Fibroblast of villous mesenchyme (primary cell): ENCODE measurements at regions not wholly inside any gene's neighbourhood (a gene's known extent, or its start where the extent isn't known, plus 50 kb on each side); places are given as distances from the start of the nearest gene placed in this dataset.

Source experiments
- DNase-seq: peaks from one replicate; pipeline ENCODE4 v3.0.0-alpha.2; 2010; ENCODE audit warnings: low read depth
- H3K4me3 ChIP-seq: 2 replicates; pipeline ENCODE4 v1.5.1; 2011; ENCODE audit warnings: low read depth, mild to moderate bottlenecking, low read length
- CTCF ChIP-seq: IDR thresholded peaks from 2 replicates; pipeline ENCODE4 v1.5.1; 2012; ENCODE audit warnings: low read depth, mild to moderate bottlenecking, low read length; ENCODE audit not compliant: insufficient read depth

- peak; percentile 75 for DNase-seq
- no peak for TF ChIP-seq CTCF
Observed at GRCh38 chr9:108162664-108163063, 673.1 kb upstream of the KLF4 start.

GRCh38 chr9:108161503-108161902, 671.9 kb upstream of the KLF4 start:
- H3K4me3 ChIP-seq = no peak overlapping the region
- no peak for TF ChIP-seq CTCF
- DNase-seq = no peak

More at GRCh38 chr9:108162664-108163063, 673.1 kb upstream of the KLF4 start:
- H3K4me3 ChIP-seq = no peak overlapping the region

- no peak for DNase-seq
- no peak overlapping the region for H3K4me3 ChIP-seq
- TF ChIP-seq CTCF = no peak
Observed at GRCh38 chr9:108160706-108161355, 671.3 kb upstream of the KLF4 start.

GRCh38 chr9:108160039-108160438, 670.5 kb upstream of the KLF4 start:
- no peak for TF ChIP-seq CTCF
- DNase-seq = no peak
- no peak overlapping the region for H3K4me3 ChIP-seq

GRCh38 chr9:108158236-108158995, 668.8 kb upstream of the KLF4 start:
- peak; percentile 55 for DNase-seq
- no peak for TF ChIP-seq CTCF
- no peak overlapping the region for H3K4me3 ChIP-seq

- peak; percentile 88 for DNase-seq
- no peak overlapping the region for H3K4me3 ChIP-seq
- TF ChIP-seq CTCF = no peak
Observed at GRCh38 chr9:108156270-108156998, 666.9 kb upstream of the KLF4 start.
